Osteoblast (primary cell): ENCODE measurements at regions not wholly inside any gene's neighbourhood (a gene's known extent, or its start where the extent isn't known, plus 50 kb on each side); places are given as distances from the start of the nearest gene placed in this dataset.

ENCODE experiments used
- DNase-seq: peaks from one replicate; pipeline ENCODE4 v3.0.0; 2011; ENCODE audit warnings: low spot score, mixed read lengths; ENCODE audit not compliant: insufficient read length; ENCODE audit errors: missing footprints
- H2AFZ ChIP-seq: 2 replicates; pipeline ENCODE4 v1.6.0; 2011; ENCODE audit warnings: mild to moderate bottlenecking, low read length
- H3K27ac ChIP-seq: 2 replicates; pipeline ENCODE4 v1.5.1; 2011; ENCODE audit warnings: mild to moderate bottlenecking, low read depth, low read length, moderate library complexity
- H3K27me3 ChIP-seq: 2 replicates; pipeline ENCODE4 v1.6.0; 2012; ENCODE audit warnings: mild to moderate bottlenecking, control low read depth, inconsistent platforms, low read length, moderate library complexity; ENCODE audit not compliant: insufficient read depth
- H3K36me3 ChIP-seq: 2 replicates; pipeline ENCODE4 v1.5.1; 2011; ENCODE audit warnings: mild to moderate bottlenecking, low read length, control low read depth, moderate library complexity; ENCODE audit not compliant: insufficient read depth
- H3K4me1 ChIP-seq: 2 replicates; pipeline ENCODE4 v1.5.1; 2011; ENCODE audit warnings: mild to moderate bottlenecking, low read length, control low read depth, moderate library complexity; ENCODE audit not compliant: insufficient read depth
- H3K4me2 ChIP-seq: 2 replicates; pipeline ENCODE4 v1.6.0; 2011; ENCODE audit warnings: mild to moderate bottlenecking, low read length; ENCODE audit not compliant: insufficient read depth
- H3K4me3 ChIP-seq: fragments of 200-600 bp; sonication (generic); 3 replicates; pipeline ENCODE4 v1.5.1; 2012; ENCODE audit warnings: mild to moderate bottlenecking, low read length, inconsistent platforms; ENCODE audit not compliant: insufficient read depth
- H3K79me2 ChIP-seq: 2 replicates; pipeline ENCODE4 v1.6.0; 2012; ENCODE audit warnings: mild to moderate bottlenecking, low read length, control low read depth, inconsistent platforms; ENCODE audit not compliant: insufficient read depth
- H3K9me3 ChIP-seq: 2 replicates; pipeline ENCODE4 v1.5.1; 2011; ENCODE audit warnings: low read depth, low read length, control low read depth
- H4K20me1 ChIP-seq: 2 replicates; pipeline ENCODE4 v1.6.0; 2012; ENCODE audit warnings: mild to moderate bottlenecking, low read length, control low read depth; ENCODE audit not compliant: insufficient read depth
- CTCF ChIP-seq: IDR thresholded peaks from 2 replicates; pipeline ENCODE4 v1.5.1; 2011; ENCODE audit warnings: mild to moderate bottlenecking, low read depth, low read length, moderate library complexity; ENCODE audit errors: extremely low read depth

- TF ChIP-seq CTCF, result no peak
- Histone ChIP-seq H4K20me1 (no peaks in the 10 kb centered on the region), H3K4me1 (no peaks in the 10 kb centered on the region), H3K9me3 (no peaks in the 10 kb centered on the region), H2AFZ (no peak overlapping the region), H3K4me2 (no peak overlapping the region), H3K27me3 (no peaks in the 10 kb centered on the region), H3K27ac (no peak overlapping the region), H3K4me3 (no peak overlapping the region), H3K36me3 (no peaks in the 10 kb centered on the region), H3K79me2 (no peaks in the 10 kb centered on the region)
- no peak for DNase-seq
These were observed 225.4 kb downstream of the CASP12 start for GRCh38 chr11:104672897-104673296.

- no peak for DNase-seq
- no peak overlapping the region for H3K4me2 ChIP-seq
- TF ChIP-seq CTCF, result no peak
- H2AFZ ChIP-seq, result no peak overlapping the region
- H3K9me3 ChIP-seq, result no peaks in the 10 kb centered on the region
- H3K4me3 ChIP-seq, result no peak overlapping the region
- no peaks in the 10 kb centered on the region for H3K36me3 ChIP-seq
- no peak overlapping the region for H3K27ac ChIP-seq
- H3K4me1 ChIP-seq, result no peaks in the 10 kb centered on the region
- H4K20me1 ChIP-seq, result no peaks in the 10 kb centered on the region
- H3K79me2 ChIP-seq, result no peaks in the 10 kb centered on the region
- no peaks in the 10 kb centered on the region for H3K27me3 ChIP-seq
These were observed 229.3 kb downstream of the CASP12 start for GRCh38 chr11:104668797-104669463.

- Histone ChIP-seq H3K9me3 (no peaks in the 10 kb centered on the region), H3K27me3 (no peaks in the 10 kb centered on the region), H2AFZ (no peak overlapping the region), H3K36me3 (no peaks in the 10 kb centered on the region), H3K4me2 (no peak overlapping the region), H4K20me1 (no peaks in the 10 kb centered on the region), H3K4me3 (no peak overlapping the region), H3K4me1 (no peaks in the 10 kb centered on the region), H3K79me2 (no peaks in the 10 kb centered on the region), H3K27ac (no peak overlapping the region)
- TF ChIP-seq CTCF, result no peak
- no peak for DNase-seq
These were observed 231.6 kb downstream of the CASP12 start for GRCh38 chr11:104666624-104667023.

- H4K20me1 ChIP-seq, result no peaks in the 10 kb centered on the region
- no peaks in the 10 kb centered on the region for H3K27me3 ChIP-seq
- H3K9me3 ChIP-seq, result no peaks in the 10 kb centered on the region
- H3K4me3 ChIP-seq, result no peak overlapping the region
- H3K4me1 ChIP-seq, result no peaks in the 10 kb centered on the region
- no peaks in the 10 kb centered on the region for H3K36me3 ChIP-seq
- H2AFZ ChIP-seq, result no peak overlapping the region
- DNase-seq, result no peak
- H3K4me2 ChIP-seq, result no peak overlapping the region
- H3K27ac ChIP-seq, result no peak overlapping the region
- TF ChIP-seq CTCF, result no peak
- no peaks in the 10 kb centered on the region for H3K79me2 ChIP-seq
These were observed 232.6 kb downstream of the CASP12 start for GRCh38 chr11:104665641-104666040.
